ENCODE measurements at regions not wholly inside any gene's neighbourhood (a gene's known extent, or its start where the extent isn't known, plus 50 kb on each side); places are given as distances from the start of the nearest gene placed in this dataset.

- H3K27ac ChIP-seq = no peak overlapping the region
- TF ChIP-seq, protein P1, sequence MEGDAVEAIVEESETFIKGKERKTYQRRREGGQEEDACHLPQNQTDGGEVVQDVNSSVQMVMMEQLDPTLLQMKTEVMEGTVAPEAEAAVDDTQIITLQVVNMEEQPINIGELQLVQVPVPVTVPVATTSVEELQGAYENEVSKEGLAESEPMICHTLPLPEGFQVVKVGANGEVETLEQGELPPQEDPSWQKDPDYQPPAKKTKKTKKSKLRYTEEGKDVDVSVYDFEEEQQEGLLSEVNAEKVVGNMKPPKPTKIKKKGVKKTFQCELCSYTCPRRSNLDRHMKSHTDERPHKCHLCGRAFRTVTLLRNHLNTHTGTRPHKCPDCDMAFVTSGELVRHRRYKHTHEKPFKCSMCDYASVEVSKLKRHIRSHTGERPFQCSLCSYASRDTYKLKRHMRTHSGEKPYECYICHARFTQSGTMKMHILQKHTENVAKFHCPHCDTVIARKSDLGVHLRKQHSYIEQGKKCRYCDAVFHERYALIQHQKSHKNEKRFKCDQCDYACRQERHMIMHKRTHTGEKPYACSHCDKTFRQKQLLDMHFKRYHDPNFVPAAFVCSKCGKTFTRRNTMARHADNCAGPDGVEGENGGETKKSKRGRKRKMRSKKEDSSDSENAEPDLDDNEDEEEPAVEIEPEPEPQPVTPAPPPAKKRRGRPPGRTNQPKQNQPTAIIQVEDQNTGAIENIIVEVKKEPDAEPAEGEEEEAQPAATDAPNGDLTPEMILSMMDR (conservative IDR thresholded peaks at IDR 0.05; ENCODE audit: low read depth) = no peak
- DNase-seq (ENCODE audit: low spot score) = no peak
- ChIA-PET POLR2A (ENCODE audit: low non-redundant PET) (no interaction called here), CTCF (no interaction called here)
Measured at GRCh38 chr13:34002924-34003323, 185.0 kb downstream of the RFC3 start.

DNA sequence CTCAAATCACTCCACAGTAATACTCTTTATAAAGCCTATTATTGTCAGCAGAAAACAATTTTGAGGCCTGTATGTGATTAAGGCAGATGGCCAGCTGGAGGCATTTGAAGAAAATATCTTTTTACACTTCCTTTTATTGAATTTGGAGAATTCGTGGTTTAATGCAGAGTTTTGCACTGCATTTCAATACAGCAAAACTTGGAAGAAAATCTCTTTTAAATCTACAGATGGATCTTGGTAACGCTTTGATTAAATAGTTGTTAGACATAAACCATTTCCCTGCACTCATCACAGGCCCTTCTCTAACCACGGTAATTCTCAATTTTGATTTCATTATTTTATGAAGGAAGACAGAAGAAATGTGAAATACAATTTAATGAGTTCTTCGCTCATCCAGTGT lies 185.7 kb downstream of the RFC3 start:
- ChIA-PET CTCF (no interaction called here), POLR2A (ENCODE audit: low non-redundant PET) (no interaction called here)
- no peak for DNase-seq (ENCODE audit: low spot score)
- TF ChIP-seq, protein P1 (conservative IDR thresholded peaks at IDR 0.05; ENCODE audit: low read depth) = no peak
- no peak overlapping the region for H3K27ac ChIP-seq

DNA sequence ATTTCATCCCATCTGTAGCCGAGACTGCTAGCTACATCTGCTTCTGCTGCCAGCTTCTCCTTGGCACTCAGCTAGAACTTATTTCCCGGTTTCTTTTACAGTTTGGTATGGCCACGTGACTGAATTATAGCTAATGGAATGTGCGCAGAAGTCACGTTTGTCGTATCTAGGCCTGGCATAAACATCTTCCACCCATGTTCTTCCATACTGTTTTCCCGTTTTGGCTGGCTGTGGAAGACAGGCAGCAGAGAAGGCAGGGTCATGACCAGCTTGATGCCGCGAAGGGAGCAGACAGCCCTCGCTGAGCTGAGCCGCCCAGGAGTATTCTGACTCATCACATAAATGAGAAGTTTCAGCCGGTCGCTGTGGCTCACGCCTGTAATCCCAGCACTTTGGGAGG lies 186.7 kb downstream of the RFC3 start:
- ChIA-PET POLR2A (ENCODE audit: low non-redundant PET) (no interaction called here), CTCF (interaction anchor here (0.8 kb wide), 1 partner anchor 71 kb away, joined by 3 read pairs; no protein-coding TSS in a partner anchor)
- no peak overlapping the region for H3K27ac ChIP-seq
- DNase-seq (ENCODE audit: low spot score) = no peak
- TF ChIP-seq, protein P1 (conservative IDR thresholded peaks at IDR 0.05; ENCODE audit: low read depth) = no peak

DNA sequence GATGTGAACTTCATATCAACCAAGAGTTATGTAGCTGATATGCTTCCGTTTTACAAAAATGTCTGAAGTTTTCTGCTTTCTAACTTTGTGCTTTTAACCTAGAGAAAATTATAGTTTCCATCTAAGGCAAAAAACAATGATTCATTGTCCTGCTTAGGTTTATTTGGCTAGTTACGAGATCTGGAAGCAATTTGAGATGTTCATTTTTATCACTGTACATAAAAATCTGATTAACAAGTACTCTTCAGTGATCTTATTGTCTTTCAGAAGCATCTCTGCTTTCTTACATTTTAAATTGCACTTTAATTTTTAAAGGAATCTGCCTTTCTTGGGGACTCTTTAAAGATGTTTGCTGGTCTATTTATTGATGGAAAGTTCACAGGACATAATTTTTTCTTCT lies 188.1 kb downstream of the RFC3 start:
- CTCF ChIA-PET = interaction anchor here (0.5 to 0.6 kb wide), 2 partner anchors 207 to 1158 kb away, joined by 3 read pairs; no protein-coding TSS in a partner anchor
- TF ChIP-seq, protein P1 (conservative IDR thresholded peaks at IDR 0.05; ENCODE audit: low read depth) = no peak
- no peak overlapping the region for H3K27ac ChIP-seq
- no peak for DNase-seq (ENCODE audit: low spot score)
- POLR2A ChIA-PET (ENCODE audit: low non-redundant PET) = no interaction called here

- ChIA-PET POLR2A (ENCODE audit: low non-redundant PET) (interaction anchor here (0.5 kb wide), 1 partner anchor 170 kb away, joined by 3 read pairs; no protein-coding TSS in a partner anchor), CTCF (interaction anchor here (0.6 kb wide), 1 partner anchor 44 kb away, joined by 3 read pairs; no protein-coding TSS in a partner anchor)
- TF ChIP-seq, protein P1 (conservative IDR thresholded peaks at IDR 0.05; ENCODE audit: low read depth) = no peak
- DNase-seq (ENCODE audit: low spot score) = no peak
- H3K27ac ChIP-seq = no peak overlapping the region
Measured at GRCh38 chr13:34011552-34012085, 193.7 kb downstream of the RFC3 start.

DNA sequence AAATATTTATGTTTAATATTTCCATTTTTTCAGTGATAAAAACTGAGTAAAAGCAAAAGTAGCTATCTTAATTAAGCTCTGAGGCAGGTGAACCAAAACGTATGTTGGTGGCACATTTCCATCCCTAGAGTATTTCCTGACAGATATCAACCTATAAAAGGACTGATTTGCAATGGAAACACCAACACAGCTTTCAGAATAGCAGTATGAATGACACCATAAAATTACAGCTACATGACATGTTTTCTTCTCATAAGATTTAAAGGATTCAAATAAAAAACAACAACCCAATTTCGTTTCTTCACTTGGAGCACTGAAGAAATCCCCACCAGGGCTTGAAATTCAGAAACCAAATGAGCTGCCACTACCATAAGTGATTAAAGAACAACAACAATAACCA lies 194.4 kb downstream of the RFC3 start:
- no peak overlapping the region for H3K27ac ChIP-seq
- POLR2A ChIA-PET (ENCODE audit: low non-redundant PET) = no interaction called here
- TF ChIP-seq, protein P1 (conservative IDR thresholded peaks at IDR 0.05; ENCODE audit: low read depth) = no peak
- DNase-seq (ENCODE audit: low spot score) = no peak
- CTCF ChIA-PET = no interaction called here

Data from RWPE1 (cell line).